ENCODE measurements at regions not wholly inside any gene's neighbourhood (a gene's known extent, or its start where the extent isn't known, plus 50 kb on each side); places are given as distances from the start of the nearest gene placed in this dataset.

DNA sequence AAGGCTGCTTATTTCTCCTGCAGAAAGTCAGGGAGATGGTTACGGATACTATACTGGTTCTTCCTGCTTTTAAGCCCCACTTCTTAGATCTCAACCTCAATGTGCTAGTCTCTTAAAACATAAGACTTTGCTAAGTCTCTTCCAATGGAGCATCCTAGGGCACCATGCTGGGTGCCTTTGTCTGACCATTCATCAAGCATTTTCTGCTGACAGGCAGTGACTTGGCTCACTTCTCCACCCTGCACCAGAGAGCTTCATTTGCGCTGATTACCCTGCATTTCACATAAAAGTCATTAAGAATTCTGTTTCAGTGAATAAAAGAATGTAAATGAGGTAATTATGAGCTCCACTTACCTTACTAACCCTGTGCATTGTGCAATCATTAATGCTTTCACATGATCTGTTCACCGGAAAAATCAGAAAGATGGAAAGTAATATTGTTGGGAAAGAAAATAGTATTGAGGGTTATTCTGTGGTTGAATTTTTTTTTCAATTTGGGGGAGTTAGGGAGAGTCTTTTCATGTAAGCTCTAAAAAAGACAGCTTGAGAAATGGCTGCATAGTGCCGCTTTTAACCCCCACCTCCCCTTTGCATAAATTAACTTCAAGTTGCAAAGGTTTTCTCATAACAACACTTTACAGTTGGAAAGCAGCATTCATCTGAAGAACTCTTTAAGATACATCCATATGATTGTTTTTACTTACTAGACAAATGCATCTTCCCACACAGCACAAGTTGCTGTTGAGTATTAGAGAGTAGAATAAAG, 677.3 kb upstream of the KIRREL3 start:
- DNase-seq: no peak

DNA sequence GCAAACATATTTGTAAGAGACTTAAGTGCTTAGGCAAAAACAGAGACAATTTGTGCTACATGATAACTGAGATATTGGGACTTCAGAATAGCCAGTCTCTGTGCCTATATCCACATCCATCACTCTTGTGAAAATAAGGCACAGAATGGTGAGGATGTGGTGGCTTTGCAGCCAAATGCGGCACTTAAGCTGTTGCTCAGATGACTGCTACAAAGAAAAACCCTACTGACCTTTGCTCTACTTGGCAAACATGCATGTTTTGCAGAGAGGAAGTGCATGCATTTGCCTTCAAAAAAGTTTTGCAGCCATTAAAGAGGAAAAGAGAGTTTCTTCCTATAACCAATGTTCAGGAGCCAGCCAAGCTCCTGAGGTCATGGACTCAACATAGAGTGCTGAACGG, 675.0 kb upstream of the KIRREL3 start:
- DNase-seq: no peak

DNA sequence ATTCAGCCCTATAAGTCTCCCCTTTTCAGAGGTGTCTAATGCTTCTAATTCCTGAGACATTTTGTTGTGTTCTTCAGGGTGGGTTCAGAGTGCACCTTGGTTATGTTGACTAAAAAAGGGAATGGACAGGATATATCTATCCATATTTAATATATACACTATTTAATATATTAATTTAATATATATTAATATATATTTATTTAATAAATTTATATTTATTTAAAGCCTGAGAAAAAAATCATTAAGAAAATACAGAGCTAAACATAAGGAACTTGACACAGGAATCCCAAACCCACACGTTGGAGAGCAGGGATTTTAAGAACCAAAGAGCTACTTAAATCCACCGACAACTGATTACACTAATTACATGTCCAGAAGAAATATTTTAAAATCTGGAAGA, 674.2 kb upstream of the KIRREL3 start:
- DNase-seq: no peak

DNA sequence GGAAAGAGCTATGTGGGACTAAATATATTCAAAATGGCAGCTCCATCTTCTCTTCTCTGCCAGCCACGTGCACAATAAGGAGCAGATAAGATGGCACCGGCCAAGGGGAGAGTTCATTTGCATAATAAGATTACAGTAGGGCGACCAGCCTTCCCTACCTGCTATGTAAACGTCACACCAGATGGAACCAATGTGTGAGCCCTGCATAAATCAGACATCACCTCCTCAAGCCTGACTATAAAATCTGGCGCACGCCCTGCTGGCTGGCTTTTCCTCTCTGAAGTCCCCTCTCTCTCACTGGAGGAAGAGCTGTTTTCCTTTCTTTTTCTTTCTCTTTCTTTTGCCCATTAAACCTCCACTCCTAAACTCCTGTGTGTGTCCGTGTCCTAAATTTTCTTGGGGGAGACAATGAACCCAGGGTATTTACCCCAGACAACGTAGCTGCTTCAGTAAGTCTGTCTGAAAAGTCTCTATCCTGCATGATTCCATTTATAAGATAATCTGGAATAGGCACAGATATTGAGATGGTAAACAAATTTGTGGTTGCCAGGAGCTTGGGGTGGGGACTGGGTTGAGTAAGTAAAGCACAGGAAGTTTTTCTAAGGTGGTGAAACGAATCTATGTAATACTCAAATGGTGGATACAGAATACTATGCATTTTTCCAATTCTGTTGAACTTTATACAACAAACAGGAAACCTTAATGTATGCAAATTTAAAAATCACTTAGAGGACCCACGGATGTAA, 670.0 kb upstream of the KIRREL3 start:
- no peak for DNase-seq

DNA sequence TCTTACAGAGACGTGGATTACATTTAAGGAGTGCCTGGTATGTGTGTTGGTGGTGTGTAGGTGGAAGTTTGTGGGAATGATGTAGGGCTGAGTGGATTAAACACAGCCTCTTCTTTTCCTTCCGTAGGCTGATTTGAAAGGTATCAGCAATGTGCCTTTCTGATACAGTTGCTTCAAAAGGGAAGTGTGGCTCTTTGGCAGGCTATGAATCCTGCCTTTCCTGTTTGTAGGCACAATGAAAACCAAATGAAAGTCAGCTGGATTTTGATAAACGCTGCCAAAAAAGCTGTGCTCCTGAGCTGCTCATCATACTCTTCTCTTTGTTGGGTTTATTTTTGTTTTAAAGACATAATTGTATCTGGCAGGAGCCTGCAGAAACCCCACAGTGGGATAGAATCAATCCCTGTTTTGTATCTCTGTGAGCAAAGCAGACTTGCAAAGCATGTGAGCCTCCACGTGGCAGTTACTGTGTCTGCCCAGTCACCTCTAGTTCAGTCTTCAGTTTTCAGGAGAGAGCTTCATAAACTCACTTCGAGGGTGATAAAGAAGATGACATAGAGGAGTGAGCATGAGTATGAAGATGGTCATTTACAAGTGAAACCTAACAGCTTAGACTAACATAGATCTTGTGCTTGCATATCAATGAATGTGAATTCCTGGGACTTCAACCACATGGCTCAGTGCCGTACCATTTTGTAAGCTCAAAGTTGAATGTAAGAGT, 655.7 kb upstream of the KIRREL3 start:
- no peak for DNase-seq

DNA sequence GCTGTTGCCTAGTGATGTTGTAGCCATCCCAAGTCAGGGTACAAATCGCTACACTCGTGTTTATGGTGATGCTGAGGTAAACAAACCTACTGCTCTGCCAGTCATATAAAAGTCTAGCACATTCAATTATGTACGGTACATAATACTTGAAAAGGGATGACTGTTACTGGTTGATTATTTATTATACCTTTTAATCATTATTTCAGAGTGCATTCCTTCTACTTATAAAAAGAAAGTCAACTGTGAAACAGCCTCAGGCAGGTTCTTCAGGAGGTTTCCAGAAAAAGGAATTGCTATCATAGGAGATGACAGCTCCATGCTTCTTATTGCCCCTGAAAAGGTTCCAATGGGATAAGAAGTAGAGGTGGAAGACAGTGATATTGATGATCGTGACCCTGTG, 652.5 kb upstream of the KIRREL3 start:
- no peak for DNase-seq

DNA sequence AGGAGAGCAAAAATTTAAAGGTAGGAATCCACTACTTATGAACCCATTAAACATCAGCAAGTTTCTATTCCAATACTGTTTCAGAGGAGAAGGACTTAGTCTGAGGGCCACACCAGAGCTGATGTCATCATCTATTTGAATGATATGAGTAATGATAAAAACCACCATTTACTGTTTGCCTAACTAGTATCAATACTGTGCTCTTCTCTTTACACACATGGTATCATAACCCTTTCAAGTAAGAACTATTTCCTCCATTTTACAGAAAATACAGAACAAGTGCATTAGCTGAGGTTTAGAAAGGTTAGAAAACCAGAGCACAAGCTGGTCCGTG, 651.3 kb upstream of the KIRREL3 start:
- DNase-seq: no peak

DNA sequence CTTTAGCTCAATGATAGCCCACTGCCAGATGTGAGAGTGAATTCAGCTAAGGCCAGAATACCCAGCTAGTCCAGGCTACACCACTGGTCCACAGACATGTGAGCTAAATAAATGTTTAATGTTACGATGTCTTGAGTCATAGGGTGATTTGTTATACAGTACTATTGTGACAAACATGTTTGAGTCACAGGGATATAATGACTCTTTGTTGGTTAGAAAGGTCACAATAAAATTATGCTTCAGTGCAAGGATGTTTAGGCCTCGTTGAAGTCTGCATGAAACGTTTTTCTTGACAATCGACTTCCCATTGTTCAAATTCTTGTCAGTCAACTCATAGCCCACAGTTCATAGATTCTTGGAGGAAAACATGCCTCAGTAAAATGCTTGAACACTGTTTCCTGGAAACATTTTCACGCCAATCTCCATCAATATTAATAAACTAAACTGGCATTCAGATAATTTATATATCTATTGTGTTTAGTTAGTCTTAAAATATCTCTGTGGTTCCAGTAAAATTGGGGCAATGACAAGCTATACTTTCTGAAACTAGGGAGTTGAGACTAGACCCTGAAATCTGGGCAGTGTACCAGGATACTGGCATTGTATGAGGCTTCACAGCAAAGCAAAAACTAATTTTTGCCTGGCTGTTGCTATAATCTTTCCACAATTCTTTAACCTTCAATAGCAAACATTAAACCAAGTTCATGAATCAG, 650.8 kb upstream of the KIRREL3 start:
- DNase-seq: no peak

DNA sequence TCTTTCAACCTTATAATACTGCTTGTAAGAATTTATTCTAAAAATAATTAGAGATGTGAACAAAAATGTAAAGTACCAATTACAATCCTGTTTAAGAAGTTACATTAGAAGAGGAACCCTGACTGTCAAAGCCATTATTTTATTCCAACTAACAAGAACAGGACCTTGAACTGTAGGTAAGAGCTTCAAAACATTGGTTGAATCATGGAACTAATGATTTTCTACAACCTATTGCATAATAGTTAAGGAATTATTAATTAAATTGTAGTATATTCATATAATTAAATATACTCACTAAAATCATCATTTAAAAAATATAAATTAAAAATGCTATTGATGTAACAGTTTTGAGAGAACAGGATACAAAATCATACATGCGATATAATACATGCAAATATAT, 649.4 kb upstream of the KIRREL3 start:
- no peak for DNase-seq

DNA sequence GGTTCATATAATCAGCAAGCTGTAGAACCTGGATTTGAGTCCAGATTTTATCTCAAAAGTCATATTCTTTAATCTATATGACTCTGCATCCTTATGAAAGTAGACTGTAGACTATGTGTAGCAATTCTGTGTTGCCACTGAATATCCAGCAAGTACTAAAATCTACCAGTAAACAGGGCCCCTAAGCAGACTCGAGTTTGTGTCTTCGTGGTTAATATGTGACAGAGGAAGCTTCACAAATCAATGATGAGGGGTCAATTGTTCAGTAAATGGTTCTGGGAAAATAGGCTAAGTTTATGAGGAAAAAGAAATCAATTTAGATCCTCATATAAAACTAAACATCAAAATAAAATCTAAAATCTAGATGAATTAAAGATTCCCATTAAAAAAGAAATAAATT, 648.5 kb upstream of the KIRREL3 start:
- no peak for DNase-seq

DNA sequence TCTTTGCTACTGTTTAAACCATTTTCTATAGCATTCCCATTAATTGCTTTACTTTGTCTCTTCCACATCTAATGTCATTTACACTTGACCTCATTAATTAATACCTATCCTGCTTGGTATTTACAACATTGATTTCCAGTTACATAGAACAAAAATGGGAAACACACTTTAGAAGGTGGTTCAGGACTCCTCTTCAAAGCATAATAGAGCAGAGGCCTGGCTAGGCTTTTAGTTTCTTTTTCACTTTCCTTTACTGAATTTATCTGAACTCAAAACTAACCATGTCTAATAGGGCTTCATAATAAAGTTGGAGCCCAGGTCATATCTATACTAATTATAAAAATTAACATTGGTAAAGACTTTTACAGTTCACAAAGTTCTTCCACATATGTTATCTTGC, 648.0 kb upstream of the KIRREL3 start:
- DNase-seq: no peak

DNA sequence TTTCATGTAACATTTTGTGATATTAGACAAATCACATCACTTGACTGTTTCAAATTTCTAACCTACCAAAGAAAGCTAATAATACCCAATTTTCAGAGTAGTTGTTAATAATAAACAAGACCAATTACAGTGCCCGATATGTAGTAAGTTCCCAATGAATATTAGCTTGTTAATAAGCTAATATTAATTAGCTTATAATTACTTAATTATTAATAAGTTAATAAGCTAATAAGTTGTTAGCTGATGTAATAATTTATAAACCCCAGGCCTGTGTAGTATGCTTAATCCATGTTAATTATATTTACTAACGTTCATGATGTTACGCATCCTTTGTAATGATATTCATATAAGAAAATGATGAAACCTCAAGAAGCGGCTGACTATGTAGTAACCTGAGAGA, 643.8 kb upstream of the KIRREL3 start:
- DNase-seq: no peak

DNA sequence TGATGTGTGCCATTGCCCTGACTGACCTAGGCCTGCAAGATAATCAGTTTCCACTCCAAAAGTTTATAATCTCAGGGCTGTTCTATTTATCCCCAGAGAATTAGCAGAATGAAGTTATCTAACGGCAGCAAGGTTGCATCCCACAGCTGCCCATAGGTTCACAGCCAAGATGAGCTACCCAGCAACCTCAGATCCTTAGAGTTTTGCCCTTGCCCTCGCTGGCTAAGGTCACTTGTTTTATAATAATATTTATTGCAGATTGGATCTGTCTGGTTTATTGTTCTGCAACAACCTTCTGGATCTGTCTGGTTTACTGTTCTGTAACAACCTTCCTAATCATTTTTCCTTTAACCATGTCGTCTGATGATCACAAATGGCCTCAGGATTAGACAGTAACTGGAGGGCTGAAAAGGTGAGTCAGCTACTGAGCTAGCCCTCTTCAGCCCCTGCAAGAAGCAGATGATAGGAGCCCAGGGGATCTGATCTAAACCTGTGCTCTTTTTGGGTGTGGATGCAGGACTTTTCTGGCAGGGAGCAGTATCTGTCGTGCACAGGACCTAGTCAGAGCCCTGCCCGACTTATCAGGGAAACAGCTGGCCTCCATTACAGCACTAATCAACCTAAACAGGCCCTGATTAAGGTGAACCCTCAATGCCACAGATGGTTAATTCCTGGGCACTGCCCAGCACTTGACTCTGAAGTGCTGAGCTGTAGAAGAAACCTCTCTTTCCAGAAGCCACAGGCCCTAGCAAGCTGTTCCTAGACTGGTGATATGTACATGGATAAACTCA, 642.9 kb upstream of the KIRREL3 start:
- no peak for DNase-seq

DNA sequence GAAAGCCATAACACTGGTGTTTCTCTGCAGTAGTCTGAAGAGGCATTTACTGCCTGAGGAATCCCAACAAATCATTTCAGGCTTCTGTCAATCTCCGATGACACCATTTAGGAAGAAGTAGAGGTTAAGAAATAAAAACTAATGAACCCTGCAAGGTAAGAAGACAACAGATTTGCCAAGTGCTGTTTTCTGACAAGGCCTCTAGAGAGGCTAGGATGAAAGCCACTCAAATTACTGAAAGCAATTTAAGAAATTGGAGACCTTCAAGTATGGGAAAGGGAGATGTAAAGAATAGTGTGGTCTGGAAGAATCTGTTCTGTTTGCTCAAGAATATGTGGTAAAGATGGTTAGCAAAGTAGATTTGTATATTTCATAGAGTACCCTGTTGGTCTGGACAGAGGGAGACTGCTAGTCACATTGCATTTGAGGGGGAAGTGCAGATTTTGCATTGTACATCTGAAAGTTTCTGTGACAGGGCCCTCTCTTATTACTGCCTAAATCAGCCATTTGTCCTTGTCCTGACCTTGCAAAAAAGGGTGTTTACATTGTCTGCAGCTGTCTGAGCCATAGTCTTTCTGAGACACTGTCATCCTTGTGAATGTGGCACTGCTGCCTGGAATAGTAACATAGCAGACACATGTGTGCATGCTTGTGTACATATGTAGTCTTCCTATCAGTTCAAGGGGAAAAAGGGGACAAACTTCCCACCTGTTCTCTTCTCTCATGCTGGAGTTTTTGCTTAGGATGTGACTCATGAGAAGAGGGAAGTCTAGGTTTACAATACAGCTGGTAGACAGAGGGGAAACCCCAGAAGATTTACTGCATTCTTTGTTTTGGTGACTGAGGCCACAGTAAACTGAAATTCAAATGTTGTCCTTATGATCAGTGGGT, 640.2 kb upstream of the KIRREL3 start:
- no peak for DNase-seq

DNA sequence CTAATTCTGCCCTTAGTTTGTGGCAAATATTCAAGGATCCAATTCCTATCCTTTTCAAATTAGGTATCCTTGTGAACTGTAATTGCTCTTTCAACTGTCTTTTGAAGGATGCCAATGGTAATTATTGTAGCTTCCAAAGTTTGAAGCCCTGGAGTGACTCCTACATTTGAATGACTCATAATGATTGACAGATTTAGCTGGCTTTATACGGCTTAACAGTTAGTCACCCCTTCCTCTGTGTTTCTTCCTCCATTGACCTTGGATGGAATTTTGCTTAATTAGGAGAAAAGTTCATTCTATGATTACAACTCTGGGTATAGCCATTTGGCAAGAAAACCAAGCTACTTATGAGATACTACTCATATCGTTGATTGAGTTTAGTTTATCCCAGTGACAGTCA, 639.3 kb upstream of the KIRREL3 start:
- no peak for DNase-seq

DNA sequence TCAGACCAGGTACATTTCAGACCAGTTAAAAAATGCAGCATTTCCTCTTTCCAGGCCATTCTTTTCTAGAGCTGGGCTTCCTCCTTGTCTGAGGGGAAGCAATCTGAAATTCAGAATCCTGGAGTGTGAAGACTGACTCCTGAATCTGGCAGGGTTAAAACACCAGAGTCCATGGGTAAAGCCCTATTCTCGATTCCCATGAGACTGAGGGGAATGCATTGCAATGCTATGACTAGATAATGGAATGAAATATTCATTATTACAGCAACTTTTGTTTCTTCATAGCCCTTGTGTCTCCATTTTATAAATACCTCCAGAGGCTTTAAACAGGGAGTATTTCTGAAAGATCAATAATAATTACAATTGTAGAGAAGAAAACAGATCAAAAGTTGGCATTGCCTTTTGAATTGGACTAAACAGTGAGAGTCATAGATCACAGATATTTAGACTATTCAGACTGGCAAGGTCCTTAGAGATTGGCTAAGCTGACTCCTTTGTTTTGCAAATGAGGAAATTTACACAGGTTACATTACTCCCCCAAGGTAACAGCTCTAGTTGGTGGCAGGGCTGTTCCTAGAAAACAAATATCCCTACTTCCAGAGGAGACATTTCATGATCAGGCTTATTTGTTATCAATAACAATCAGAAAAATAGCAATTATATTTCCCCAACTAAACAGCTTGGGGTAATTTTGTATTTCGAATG, 632.6 kb upstream of the KIRREL3 start:
- DNase-seq: no peak

DNA sequence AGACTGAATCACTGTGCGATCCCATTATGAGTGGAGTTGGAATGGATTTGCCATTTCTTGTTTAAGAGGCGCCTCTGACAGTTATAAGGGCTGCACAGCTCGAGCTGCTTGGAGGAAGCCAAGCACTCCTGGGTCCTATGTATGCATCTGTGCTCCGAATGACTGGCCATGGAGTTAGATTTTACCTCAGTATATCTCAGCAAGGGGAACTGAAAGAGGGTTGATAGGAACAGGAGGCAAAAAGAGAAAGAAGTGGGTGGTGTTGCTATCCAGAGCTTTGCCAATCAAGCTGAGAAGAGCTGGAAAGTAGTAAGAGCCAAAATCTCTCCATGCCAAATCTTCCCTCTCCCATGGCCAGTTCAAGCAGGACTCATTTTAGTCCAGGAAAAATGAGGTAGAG, 632.0 kb upstream of the KIRREL3 start:
- DNase-seq: no peak

DNA sequence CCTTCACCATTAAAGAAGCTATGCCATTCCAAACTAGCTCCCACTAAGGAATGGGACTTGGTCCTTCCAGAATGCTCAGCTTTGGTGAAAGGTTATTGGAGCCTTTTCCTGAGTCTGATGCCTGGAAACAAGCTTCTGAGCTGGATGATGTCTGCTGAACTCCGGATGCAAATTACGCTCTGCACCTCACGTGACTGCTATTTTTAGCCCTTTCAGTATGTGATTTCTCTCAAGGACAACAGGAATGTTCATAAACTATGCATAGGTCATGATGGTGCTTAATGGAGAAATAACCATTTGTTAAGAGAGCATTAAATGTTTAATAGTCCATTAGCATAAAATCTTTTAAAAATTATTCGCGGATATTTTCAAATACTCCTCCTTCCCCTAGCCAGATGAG, 631.4 kb upstream of the KIRREL3 start:
- no peak for DNase-seq

DNA sequence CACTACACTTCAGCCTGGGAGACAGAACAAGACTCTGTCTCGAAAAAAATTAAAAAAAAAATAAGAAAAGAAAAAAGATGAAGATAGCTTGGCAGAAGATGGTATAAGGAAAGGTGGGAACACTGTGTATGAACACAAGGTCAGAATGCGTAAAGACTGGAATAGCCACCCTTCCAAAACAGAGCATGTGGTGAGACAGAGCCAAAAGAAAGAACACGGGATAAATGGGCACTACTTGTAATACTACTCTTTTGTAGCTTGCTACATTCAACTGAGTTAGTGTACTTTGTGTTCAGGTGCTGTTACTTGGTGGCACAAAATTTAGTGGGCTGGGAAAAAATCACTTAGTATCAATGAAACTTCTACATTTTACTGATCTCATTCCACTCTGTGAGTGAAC, 628.6 kb upstream of the KIRREL3 start:
- no peak for DNase-seq

DNA sequence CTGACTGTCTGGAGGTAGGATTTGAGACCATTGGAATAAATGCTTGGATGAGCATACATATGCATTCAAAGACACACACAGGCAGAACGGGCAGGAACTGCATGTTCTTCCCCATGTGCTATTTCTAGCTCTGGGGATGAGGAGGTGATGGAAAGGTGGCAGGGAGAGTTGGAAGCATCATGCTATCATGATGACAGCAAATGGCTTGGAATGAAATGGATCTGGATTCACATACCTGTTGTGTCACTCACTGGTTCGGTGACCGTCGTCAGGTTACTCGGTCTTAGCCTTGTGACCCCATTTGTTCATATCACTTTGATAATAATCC, 627.9 kb upstream of the KIRREL3 start:
- DNase-seq: no peak
